SK-N-SH (cell line): ENCODE measurements at regions not wholly inside any gene's neighbourhood (a gene's known extent, or its start where the extent isn't known, plus 50 kb on each side); places are given as distances from the start of the nearest gene placed in this dataset.
"Not testable (repeated sequence)": the region's sequence is repeated elsewhere in the genome, so short reads cannot be mapped to it uniquely, and the experiment has no call there.

Experiments used
- CTCF ChIA-PET: fragments of 300-600, 350-600 bp; formaldehyde crosslinking; extraction: SDS; loops from one replicate; lab custom pipeline; 2021; lab: Yijun Ruan, JAX
- POLR2A ChIA-PET: fragments of 350-600 bp; sonication (Branson Sonifier 250); formaldehyde crosslinking; extraction: SDS; loops from one replicate; lab custom pipeline; 2020; ENCODE audit warnings: antibody characterized with exemption, inconsistent platforms; lab: Yijun Ruan, JAX
- DNase-seq: peaks from one replicate; pipeline ENCODE4 v3.0.0; 2012
- H2AFZ ChIP-seq: fragments of 200-600 bp; sonication (generic); 2 replicates; pipeline ENCODE4 v1.8.1; 2016; ENCODE audit warnings: antibody characterized with exemption, mild to moderate bottlenecking, low read depth
- H3F3A ChIP-seq: fragments of 200-600 bp; sonication (generic); replicated peaks from 2 replicates; pipeline ENCODE3; 2016; ENCODE audit warnings: antibody characterized with exemption, mild to moderate bottlenecking; ENCODE audit not compliant: insufficient read depth
- H3K27ac ChIP-seq, 2 experiments: fragments of 200-500 bp in 1 of 2; fragments of 200-600 bp in 1 of 2; sonication (Bioruptor generic) in 1 of 2; sonication (generic), shearing (Covaris generic) in 1 of 2; 2 replicates each; pipeline versions ENCODE4 v1.5.1 to v1.6.1; 2014 to 2016; ENCODE audit warnings: low read depth in 2 of 2, inconsistent platforms in 1 of 2, low read length in 1 of 2, mild to moderate bottlenecking in 1 of 2, mixed read lengths in 1 of 2
- H3K27me3 ChIP-seq: fragments of 200-600 bp; sonication (generic), shearing (Covaris generic); 2 replicates; pipeline ENCODE4 v1.6.1; 2016; ENCODE audit warnings: mixed run types; ENCODE audit not compliant: insufficient read depth
- H3K36me3 ChIP-seq, 2 experiments: fragments of 200-500 bp in 1 of 2; fragments of 200-600 bp in 1 of 2; sonication (Bioruptor generic) in 1 of 2; sonication (generic) in 1 of 2; replicated peaks in 1 of 2; 2 replicates each; pipeline versions ENCODE3 to v1.5.1; 2014 to 2016; ENCODE audit warnings: low read length in 1 of 2, mild to moderate bottlenecking in 1 of 2; ENCODE audit not compliant: insufficient read depth in 2 of 2, control insufficient read depth in 1 of 2
- H3K4me1 ChIP-seq, 2 experiments: fragments of 200-500 bp in 1 of 2; fragments of 200-600 bp in 1 of 2; sonication (Bioruptor generic) in 1 of 2; sonication (generic), shearing (Covaris generic) in 1 of 2; 2 replicates each; pipeline versions ENCODE4 v1.5.1 to v1.6.1; 2014 to 2016; ENCODE audit warnings: low read depth in 1 of 2, low read length in 1 of 2, mixed run types in 1 of 2; ENCODE audit not compliant: insufficient read depth in 2 of 2, control insufficient read depth in 1 of 2
- H3K4me2 ChIP-seq: fragments of 200-600 bp; sonication (generic), shearing (Covaris generic); 2 replicates; pipeline ENCODE4 v1.6.1; 2017; ENCODE audit warnings: mixed run types
- H3K4me3 ChIP-seq, 2 experiments: fragments of 200-500 bp in 1 of 2; fragments of 200-600 bp in 1 of 2; sonication (Bioruptor generic) in 1 of 2; sonication (generic), shearing (Covaris generic) in 1 of 2; 2 replicates each; pipeline versions ENCODE4 v1.5.1 to v1.8.1; 2014 to 2016; ENCODE audit warnings: low read depth in 2 of 2, inconsistent platforms in 1 of 2, low read length in 1 of 2, mild to moderate bottlenecking in 1 of 2, mixed read lengths in 1 of 2, moderate library complexity in 1 of 2
- H3K79me2 ChIP-seq: fragments of 200-600 bp; sonication (generic); 2 replicates; pipeline ENCODE4 v1.8.1; 2017; ENCODE audit warnings: mild to moderate bottlenecking; ENCODE audit not compliant: insufficient read depth
- H3K9ac ChIP-seq: fragments of 200-600 bp; sonication (generic); 2 replicates; pipeline ENCODE4 v1.6.1; 2017; ENCODE audit warnings: mixed run types
- H3K9me2 ChIP-seq: fragments of 200-600 bp; sonication (generic); 2 replicates; pipeline ENCODE4 v1.6.1; 2017; ENCODE audit warnings: mixed run types
- H3K9me3 ChIP-seq: fragments of 200-600 bp; sonication (generic); 2 replicates; pipeline ENCODE4 v1.6.1; 2017; ENCODE audit warnings: mixed run types, mild to moderate bottlenecking, moderate library complexity
- H4K20me1 ChIP-seq: fragments of 200-600 bp; sonication (generic); 2 replicates; pipeline ENCODE4 v1.6.1; 2017; ENCODE audit warnings: mild to moderate bottlenecking, mixed run types; ENCODE audit not compliant: insufficient read depth
- CTCF ChIP-seq: fragments of 200-600 bp; sonication (generic); IDR thresholded peaks from 2 replicates; pipeline ENCODE4 v1.6.1; 2017; ENCODE audit warnings: antibody characterized with exemption, mild to moderate bottlenecking, moderate library complexity
- EZH2phosphoT487 ChIP-seq: fragments of 200-600 bp; sonication (generic); IDR thresholded peaks from 2 replicates; pipeline ENCODE4 v1.6.1; 2017; ENCODE audit warnings: low read depth, mixed run types, mild to moderate bottlenecking, antibody characterized with exemption, moderate library complexity, borderline replicate concordance
- GATA2 ChIP-seq: sonication (generic); formaldehyde crosslinking; IDR thresholded peaks from 2 replicates; pipeline ENCODE4 v1.5.0; 2020; ENCODE audit warnings: mild to moderate bottlenecking, missing genetic modification reagents
- IRF3 ChIP-seq: fragments of 150-350 bp; IDR thresholded peaks from 2 replicates; pipeline ENCODE4 v1.6.1; 2016; ENCODE audit warnings: mild to moderate bottlenecking, low read depth, low read length
- MAX ChIP-seq: IDR thresholded peaks from 2 replicates; pipeline ENCODE4 v1.4.0; 2012; ENCODE audit warnings: low read depth
- PBX3 ChIP-seq: IDR thresholded peaks from 2 replicates; pipeline ENCODE4; 2012
- TCF12 ChIP-seq: IDR thresholded peaks from 2 replicates; pipeline ENCODE4 v1.4.0; 2012
- WGBS: methylation state at CpG from one replicate; pipeline ENCODE4 v1.1.6; 2017; ENCODE audit warnings: low lambda C conversion rate; 5-methylcytosine and 5-hydroxymethylcytosine counted together

- Histone ChIP-seq H3K4me1 (no peaks in the 10 kb centered on the region; a peak in 1 of 4 replicates), H4K20me1 (no peaks in the 10 kb centered on the region), H3K4me2 (no peak overlapping the region), H3K27me3 (no peaks in the 10 kb centered on the region; the same call in 1 of the 2 replicates), H3K79me2 (no peaks in the 10 kb centered on the region), H3K9ac (no peak overlapping the region), H2AFZ (no peak overlapping the region), H3K9me2 (no peaks in the 10 kb centered on the region), H3K4me3 (no peak overlapping the region), H3K9me3 (no peaks in the 10 kb centered on the region; the same call in 1 of the 2 replicates), H3F3A (no peaks in the 10 kb centered on the region), H3K27ac (no peak overlapping the region), H3K36me3 (no peaks in the 10 kb centered on the region)
- CTCF ChIA-PET, result no interaction called here
- POLR2A ChIA-PET, result no interaction called here
- DNase-seq, result no peak
- no peak for TF ChIP-seq GATA2 (CRISPR knock-in tag)
- TF ChIP-seq CTCF, result no peak
- no peak for TF ChIP-seq EZH2phosphoT487
- no peak for TF ChIP-seq PBX3
- TF ChIP-seq IRF3, result no peak
- no peak for TF ChIP-seq MAX
- no peak for TF ChIP-seq TCF12
- WGBS, result 48% methylated on average over 11 of the region's 11 CpGs
Observed at GRCh38 chr4:187090401-187090800, 366.7 kb upstream of the FAT1 start.

- H3K9me3 ChIP-seq, H3F3A ChIP-seq, POLR2A ChIA-PET, H4K20me1 ChIP-seq, H3K36me3 ChIP-seq, H3K4me3 ChIP-seq, DNase-seq, H3K9me2 ChIP-seq, H3K27ac ChIP-seq, H3K79me2 ChIP-seq, H3K4me2 ChIP-seq, H3K9ac ChIP-seq, H2AFZ ChIP-seq, H3K27me3 ChIP-seq, H3K4me1 ChIP-seq: not testable (repeated sequence)
- CTCF ChIA-PET, result interaction anchor here (1.1 kb wide), 1 partner anchor 8 kb away, joined by 3 read pairs; no protein-coding TSS in a partner anchor
- 33% methylated on average over 3 of the region's 6 CpGs for WGBS
Observed at GRCh38 chr4:187090832-187091231, 367.2 kb upstream of the FAT1 start.
